Naive thymus-derived CD4-positive, alpha-beta T cell (primary cell): ENCODE measurements at regions not wholly inside any gene's neighbourhood (a gene's known extent, or its start where the extent isn't known, plus 50 kb on each side); places are given as distances from the start of the nearest gene placed in this dataset.

ENCODE experiments used
- ATAC-seq: fragments of 150-1000 bp; cut with Tn5 transposase; 2 replicates; pipeline ENCODE4 v1.10.0; 2021; ENCODE audit warnings: mild to moderate bottlenecking, moderate library complexity
- CTCF ChIA-PET: fragments of 350-600 bp; sonication (Branson Sonifier 250); formaldehyde crosslinking; loops from one replicate; lab custom pipeline; 2021; ENCODE audit warnings: antibody characterized with exemption; lab: Charles Lee
- POLR2A ChIA-PET: fragments of 350-600 bp; sonication (Branson Sonifier 250); formaldehyde crosslinking; loops from one replicate; lab custom pipeline; 2021; ENCODE audit warnings: antibody characterized with exemption, inconsistent platforms; lab: Charles Lee
- DNase-seq, 9 donors: peaks; one replicate each; pipeline versions ENCODE4 v3.0.0 to v3.0.0-alpha.2; 2020 to 2022; ENCODE audit warnings: mixed read lengths in 1 of 9
- H3K27ac ChIP-seq: one replicate; pipeline ENCODE4 v1.7.0; 2013; ENCODE audit warnings: mild to moderate bottlenecking, low read depth, low read length, moderate library complexity
- H3K27me3 ChIP-seq, 2 donors: one replicate each; pipeline ENCODE4 v1.7.0; 2013; ENCODE audit warnings: low read length in 2 of 2, mild to moderate bottlenecking in 2 of 2, moderate library complexity in 2 of 2; ENCODE audit not compliant: control insufficient read depth in 2 of 2, insufficient read depth in 2 of 2
- H3K36me3 ChIP-seq, 3 experiments: 1 replicate in 2 of 3; 2 replicates in 1 of 3; pipeline ENCODE4 v1.7.0; 2013; ENCODE audit warnings: low read length in 3 of 3, mild to moderate bottlenecking in 3 of 3, moderate library complexity in 1 of 3; ENCODE audit not compliant: insufficient read depth in 3 of 3, control insufficient read depth in 2 of 3
- H3K4me1 ChIP-seq, 2 donors: one replicate each; pipeline ENCODE4 v1.7.0; 2013; ENCODE audit warnings: low read length in 2 of 2, mild to moderate bottlenecking in 2 of 2, moderate library complexity in 1 of 2; ENCODE audit not compliant: control insufficient read depth in 2 of 2, insufficient read depth in 2 of 2
- H3K4me3 ChIP-seq: 2 replicates; pipeline ENCODE4 v1.7.0; 2013; ENCODE audit warnings: mild to moderate bottlenecking, low read length
- H3K9me3 ChIP-seq, 3 experiments: 1 replicate in 2 of 3; 2 replicates in 1 of 3; pipeline ENCODE4 v1.7.0; 2013; ENCODE audit warnings: low read length in 3 of 3; ENCODE audit not compliant: control insufficient read depth in 2 of 3
- H3K27ac Mint-ChIP-seq, 9 donors: one replicate each; pipeline ENCODE4 v1.8.0; 2020 to 2022; ENCODE audit warnings: mixed read lengths in 9 of 9, mild to moderate bottlenecking in 8 of 9, moderate library complexity in 5 of 9, inconsistent platforms in 2 of 9
- H3K27me3 Mint-ChIP-seq, 5 donors: one replicate each; pipeline ENCODE4 v1.8.0; 2021 to 2022; ENCODE audit warnings: mixed read lengths in 5 of 5, mild to moderate bottlenecking in 1 of 5
- H3K36me3 Mint-ChIP-seq, 5 donors: one replicate each; pipeline ENCODE4 v1.8.0; 2020 to 2022; ENCODE audit warnings: mixed read lengths in 5 of 5, mild to moderate bottlenecking in 3 of 5, inconsistent platforms in 1 of 5
- H3K4me1 Mint-ChIP-seq, 7 donors: one replicate each; pipeline ENCODE4 v1.8.0; 2020 to 2022; ENCODE audit warnings: mixed read lengths in 7 of 7, mild to moderate bottlenecking in 3 of 7, inconsistent platforms in 1 of 7
- H3K4me3 Mint-ChIP-seq, 10 donors: one replicate each; pipeline ENCODE4 v1.8.0; 2020 to 2022; ENCODE audit warnings: mild to moderate bottlenecking in 10 of 10, mixed read lengths in 10 of 10, moderate library complexity in 6 of 10, inconsistent platforms in 2 of 10
- H3K9me3 Mint-ChIP-seq, 11 donors: one replicate each; pipeline ENCODE4 v1.8.0; 2020 to 2022; ENCODE audit warnings: mixed read lengths in 11 of 11, mild to moderate bottlenecking in 4 of 11, inconsistent platforms in 1 of 11, moderate library complexity in 1 of 11
- intact Hi-C, 2 donors: fragments of 100-400 bp; cut with micrococcal nuclease; formaldehyde crosslinking; loops; one replicate each; pipeline ENCODE4 v1.15.1; 2023

DNA sequence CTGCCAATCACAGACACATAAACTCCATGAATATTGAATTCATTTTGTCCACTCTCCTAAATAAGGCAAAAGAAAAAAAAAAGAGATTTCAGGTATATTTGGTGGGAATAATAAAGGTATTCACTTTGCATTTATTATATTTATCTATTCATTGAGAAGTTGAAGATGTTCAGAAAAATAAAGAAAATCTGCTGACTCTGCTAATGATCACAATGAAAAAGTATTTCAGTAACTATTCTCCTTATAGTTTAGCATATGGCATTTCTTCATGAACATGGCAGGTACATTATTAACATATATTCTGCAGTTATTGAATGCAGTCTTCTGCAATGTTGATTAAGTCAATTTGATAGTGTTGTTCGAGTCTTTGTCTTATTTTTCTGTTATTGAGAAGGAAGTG is 202.5 kb upstream of the ANKRD50 start:
- Histone ChIP-seq H3K4me1 (no peaks in the 10 kb centered on the region), H3K27ac (no peak overlapping the region), H3K27me3 (no peaks in the 10 kb centered on the region), H3K9me3 (no peaks in the 10 kb centered on the region), H3K36me3 (no peaks in the 10 kb centered on the region), H3K4me3 (no peak overlapping the region)
- H3K27me3 Mint-ChIP-seq, result no peaks in the 10 kb centered on the region
- ChIA-PET CTCF (no interaction called here), POLR2A (no interaction called here)
- no peak for DNase-seq
- ATAC-seq, result no peak
- peak overlapping the region in 1 of 10 donors; percentile 26 for H3K4me3 Mint-ChIP-seq
- H3K9me3 Mint-ChIP-seq, result peaks cover 0 to 33% (median 16%) of the 10 kb centered on the region in 11 donors
- peaks cover 0 to 4% (median 0%) of the 10 kb centered on the region in 5 donors for H3K36me3 Mint-ChIP-seq
- intact Hi-C loops, result no loop called here
- no peak overlapping the region for H3K27ac Mint-ChIP-seq
- H3K4me1 Mint-ChIP-seq, result no peaks in the 10 kb centered on the region

- intact Hi-C loops, result no loop called here
- Mint-ChIP-seq H3K9me3 (peaks cover 0 to 33% (median 16%) of the 10 kb centered on the region in 11 donors), H3K4me1 (no peaks in the 10 kb centered on the region), H3K27me3 (no peaks in the 10 kb centered on the region), H3K36me3 (peaks cover 0 to 4% (median 0%) of the 10 kb centered on the region in 5 donors), H3K4me3 (no peak overlapping the region), H3K27ac (no peak overlapping the region)
- H3K36me3 ChIP-seq, result no peaks in the 10 kb centered on the region
- H3K4me3 ChIP-seq, result no peak overlapping the region
- no peak overlapping the region for H3K27ac ChIP-seq
- DNase-seq (no peak), ATAC-seq (no peak)
- no peaks in the 10 kb centered on the region for H3K27me3 ChIP-seq
- POLR2A ChIA-PET, result no interaction called here
- H3K9me3 ChIP-seq, result no peaks in the 10 kb centered on the region
- CTCF ChIA-PET, result no interaction called here
- no peaks in the 10 kb centered on the region for H3K4me1 ChIP-seq
Observed at GRCh38 chr4:124913237-124913636, 200.7 kb upstream of the ANKRD50 start.

- intact Hi-C loops, result no loop called here
- H3K9me3 Mint-ChIP-seq, result peaks cover 0 to 33% (median 16%) of the 10 kb centered on the region in 11 donors
Observed at GRCh38 chr4:124910327-124910726, 197.8 kb upstream of the ANKRD50 start.

GRCh38 chr4:124907881-124908280 is 195.3 kb upstream of the ANKRD50 start:
- intact Hi-C loops, result no loop called here
- H3K4me1 Mint-ChIP-seq, result no peaks in the 10 kb centered on the region

More at GRCh38 chr4:124910327-124910726, 197.8 kb upstream of the ANKRD50 start:
- Histone ChIP-seq H3K36me3 (no peaks in the 10 kb centered on the region), H3K4me1 (no peaks in the 10 kb centered on the region), H3K4me3 (no peak overlapping the region), H3K27ac (no peak overlapping the region), H3K9me3 (no peaks in the 10 kb centered on the region), H3K27me3 (no peaks in the 10 kb centered on the region)
- peaks cover 0 to 4% (median 0%) of the 10 kb centered on the region in 5 donors for H3K36me3 Mint-ChIP-seq
- no peaks in the 10 kb centered on the region for H3K27me3 Mint-ChIP-seq
- ChIA-PET POLR2A (no interaction called here), CTCF (no interaction called here)
- no peak for ATAC-seq
- no peak for DNase-seq
- no peaks in the 10 kb centered on the region for H3K4me1 Mint-ChIP-seq
- H3K4me3 Mint-ChIP-seq, result no peak overlapping the region
- H3K27ac Mint-ChIP-seq, result no peak overlapping the region

DNA sequence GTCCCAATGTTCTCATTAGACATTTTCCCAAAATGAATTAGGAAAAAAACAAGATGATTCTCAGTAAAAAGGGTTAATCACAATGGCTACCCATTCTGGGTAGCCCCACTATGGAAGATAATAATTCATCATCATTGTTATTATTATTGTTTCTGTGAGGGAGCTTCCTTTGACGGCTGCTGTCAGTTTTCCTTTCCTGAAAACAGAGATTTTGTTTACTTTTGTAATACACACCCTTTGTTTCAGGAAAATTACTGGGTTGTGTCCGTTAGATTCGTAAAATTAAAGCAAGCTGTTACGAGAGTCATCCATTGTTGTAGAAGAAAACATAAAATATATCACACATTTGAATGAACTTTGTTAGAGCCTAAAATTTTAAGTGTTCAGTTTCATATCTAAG is 192.9 kb upstream of the ANKRD50 start:
- H3K4me1 Mint-ChIP-seq, result no peaks in the 10 kb centered on the region
- no peaks in the 10 kb centered on the region for H3K36me3 Mint-ChIP-seq
- Histone ChIP-seq H3K9me3 (no peaks in the 10 kb centered on the region), H3K27ac (no peak overlapping the region), H3K27me3 (no peaks in the 10 kb centered on the region), H3K4me1 (no peaks in the 10 kb centered on the region), H3K4me3 (no peak overlapping the region), H3K36me3 (no peaks in the 10 kb centered on the region)
- H3K27me3 Mint-ChIP-seq, result no peaks in the 10 kb centered on the region
- peaks cover 0 to 5% (median 0%) of the 10 kb centered on the region in 11 donors for H3K9me3 Mint-ChIP-seq
- ATAC-seq (no peak), DNase-seq (no peak)
- ChIA-PET POLR2A (no interaction called here), CTCF (no interaction called here)
- intact Hi-C loops, result no loop called here
- no peak overlapping the region for H3K27ac Mint-ChIP-seq
- no peak overlapping the region for H3K4me3 Mint-ChIP-seq

More at GRCh38 chr4:124907881-124908280, 195.3 kb upstream of the ANKRD50 start:
- no peaks in the 10 kb centered on the region for H3K27me3 ChIP-seq
- Mint-ChIP-seq H3K36me3 (peaks cover 0 to 3% (median 0%) of the 10 kb centered on the region in 5 donors), H3K27me3 (no peaks in the 10 kb centered on the region), H3K9me3 (peaks cover 0 to 19% (median 8%) of the 10 kb centered on the region in 11 donors), H3K27ac (no peak overlapping the region), H3K4me3 (no peak overlapping the region)
- H3K4me1 ChIP-seq, result no peaks in the 10 kb centered on the region
- ATAC-seq (no peak), DNase-seq (no peak)
- no peak overlapping the region for H3K27ac ChIP-seq
- H3K36me3 ChIP-seq, result no peaks in the 10 kb centered on the region
- CTCF ChIA-PET, result no interaction called here
- POLR2A ChIA-PET, result no interaction called here
- no peak overlapping the region for H3K4me3 ChIP-seq
- no peaks in the 10 kb centered on the region for H3K9me3 ChIP-seq

GRCh38 chr4:124904723-124905388 is 192.3 kb upstream of the ANKRD50 start:
- POLR2A ChIA-PET, result no interaction called here
- Histone ChIP-seq H3K27me3 (no peaks in the 10 kb centered on the region), H3K36me3 (no peaks in the 10 kb centered on the region), H3K9me3 (no peaks in the 10 kb centered on the region), H3K4me3 (no peak overlapping the region), H3K4me1 (no peaks in the 10 kb centered on the region), H3K27ac (no peak overlapping the region)
- Mint-ChIP-seq H3K4me1 (no peaks in the 10 kb centered on the region), H3K27me3 (no peaks in the 10 kb centered on the region), H3K36me3 (no peaks in the 10 kb centered on the region), H3K9me3 (peaks cover 0 to 2% (median 0%) of the 10 kb centered on the region in 11 donors), H3K4me3 (no peak overlapping the region), H3K27ac (no peak overlapping the region)
- no peak for DNase-seq
- intact Hi-C loops, result no loop called here
- CTCF ChIA-PET, result no interaction called here
- no peak for ATAC-seq
